Inferior parietal cortex (tissue), 1 donor: ENCODE measurements at regions not wholly inside any gene's neighbourhood (a gene's known extent, or its start where the extent isn't known, plus 50 kb on each side); places are given as distances from the start of the nearest gene placed in this dataset.
"Not testable (repeated sequence)": the region's sequence is repeated elsewhere in the genome, so short reads cannot be mapped to it uniquely, and the experiment has no call there.

ENCODE experiments used
- DNase-seq: peaks from one replicate; pipeline ENCODE4 v3.0.0-alpha.2; 2016; ENCODE audit errors: extremely low spot score

DNA sequence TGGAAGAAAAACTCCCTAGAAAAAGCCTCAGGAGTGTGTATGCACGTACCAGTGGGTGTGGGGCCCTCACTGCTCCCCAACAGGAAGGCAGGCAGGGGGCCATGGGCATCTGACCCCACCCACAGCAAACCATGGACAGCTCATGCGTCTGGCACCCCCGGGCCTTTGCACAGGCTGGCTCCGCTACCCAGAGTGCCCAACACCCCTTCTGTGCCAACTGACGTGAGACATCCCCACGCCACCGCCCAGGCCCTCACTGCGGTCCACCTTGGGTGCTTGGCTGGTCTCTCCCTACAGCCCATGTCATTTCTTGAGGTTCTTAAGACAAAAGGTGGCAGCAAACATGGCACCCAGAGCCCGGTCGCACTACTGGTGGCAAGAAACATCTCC lies 91.4 kb downstream of the NCOR2 start:
- DNase-seq = no peak

DNA sequence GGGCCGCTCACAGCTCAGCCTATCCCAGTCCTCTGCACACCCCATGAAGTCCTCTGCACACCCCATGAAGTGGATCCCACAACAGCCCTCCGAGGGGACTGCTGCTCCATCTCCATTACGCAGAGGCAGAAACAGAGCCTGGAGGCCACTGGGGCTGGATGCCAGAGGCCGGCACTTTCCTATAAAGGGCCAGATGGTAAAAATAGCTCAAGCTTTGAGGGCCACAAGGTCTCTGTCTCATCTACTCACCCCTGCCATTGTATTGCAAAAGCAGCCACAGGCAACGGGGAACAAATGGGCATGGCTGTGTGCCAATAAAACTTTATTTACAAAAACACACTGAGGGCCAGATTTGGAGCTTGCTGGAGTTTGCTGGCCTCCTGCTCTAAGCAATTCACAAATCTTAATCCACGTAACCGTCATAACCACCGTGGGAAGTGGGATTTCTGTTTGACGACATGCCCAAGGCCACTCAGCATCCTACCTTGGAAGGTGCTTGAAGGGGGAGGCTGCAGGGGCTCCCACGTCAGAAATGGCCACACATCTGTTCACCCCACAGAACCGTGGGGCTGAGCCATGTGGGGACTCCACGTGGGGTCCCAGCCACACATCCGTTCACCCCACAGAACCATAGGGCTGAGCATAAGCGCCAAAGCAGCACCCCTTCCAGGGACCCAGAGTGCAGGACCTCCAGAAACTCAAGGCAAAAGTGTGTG lies 92.0 kb downstream of the NCOR2 start:
- no peak for DNase-seq

GRCh38 chr12:124474709-124475108 lies 92.7 kb downstream of the NCOR2 start:
- DNase-seq = peak; percentile 71

GRCh38 chr12:124472690-124473279 lies 94.6 kb downstream of the NCOR2 start:
- DNase-seq = no peak

DNA sequence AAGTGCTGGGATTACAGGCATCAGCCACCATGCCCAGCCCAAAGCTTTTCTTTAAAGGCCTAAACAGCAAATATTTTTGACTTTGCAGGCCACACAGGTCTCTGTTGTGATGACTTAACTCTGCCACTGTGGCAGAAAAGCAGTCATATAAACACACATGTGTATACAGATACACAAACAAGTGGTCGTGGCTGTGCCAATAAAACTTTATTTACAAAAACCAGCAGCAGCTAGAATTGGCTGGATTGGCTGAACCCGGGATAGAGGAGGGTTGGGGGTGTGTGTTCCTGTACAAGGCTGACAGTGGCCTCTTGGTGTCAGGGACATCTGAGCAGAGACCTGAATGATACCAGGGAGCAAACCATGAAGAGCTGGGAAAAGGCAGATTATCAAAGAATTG lies 95.6 kb downstream of the NCOR2 start:
- no peak for DNase-seq

- no peak for DNase-seq
Observed at GRCh38 chr12:124470806-124471205, 96.6 kb downstream of the NCOR2 start.

- no peak for DNase-seq
Observed at GRCh38 chr12:124470139-124470538, 97.3 kb downstream of the NCOR2 start.

- no peak for DNase-seq
Observed at GRCh38 chr12:124469193-124469888, 98.1 kb downstream of the NCOR2 start.

GRCh38 chr12:124467549-124467948 lies 99.9 kb downstream of the NCOR2 start:
- DNase-seq = not testable (repeated sequence)

DNA sequence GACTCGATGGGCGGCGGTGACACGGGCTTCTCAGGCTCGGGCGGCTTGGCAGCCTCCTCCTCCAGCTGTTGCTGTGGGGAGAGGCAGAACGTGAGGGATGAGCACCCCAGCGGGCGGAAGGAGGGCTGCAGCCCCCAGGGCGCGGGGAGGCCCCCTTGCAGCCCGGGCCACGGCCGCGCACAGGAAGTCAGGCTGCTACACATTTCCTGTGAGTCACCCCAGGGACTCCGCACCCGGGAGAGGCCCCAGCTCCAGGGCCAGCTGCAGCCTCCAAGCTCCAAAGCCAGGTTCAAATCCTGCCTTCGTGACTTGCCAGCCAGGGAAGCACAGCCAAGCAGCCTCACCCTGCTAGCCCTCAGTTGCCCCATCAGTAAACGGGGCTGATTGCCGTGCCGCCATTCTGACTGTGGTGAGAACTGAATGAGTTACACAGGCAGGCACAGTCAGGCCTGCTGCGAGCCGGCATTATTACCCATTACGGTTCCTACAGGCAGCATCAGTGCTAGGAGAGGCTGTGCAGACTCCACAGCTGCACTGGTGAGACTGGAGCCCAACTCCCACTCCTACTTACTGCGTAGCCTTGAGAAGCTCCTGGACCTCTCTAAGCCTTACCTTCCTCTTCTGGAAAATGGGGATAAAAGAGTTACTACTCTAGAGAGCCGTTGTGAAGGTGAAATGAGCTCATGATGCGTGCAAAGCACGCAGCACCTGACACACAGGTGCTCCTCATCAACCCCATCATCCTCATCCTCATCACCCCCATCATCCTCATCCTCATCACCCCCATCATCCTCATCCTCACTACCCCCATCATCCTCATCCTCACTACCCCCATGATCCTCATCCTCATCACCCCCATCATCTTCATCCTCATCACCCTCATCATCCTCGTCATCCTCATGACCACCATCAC lies 100.9 kb downstream of the NCOR2 start:
- DNase-seq = no peak

DNA sequence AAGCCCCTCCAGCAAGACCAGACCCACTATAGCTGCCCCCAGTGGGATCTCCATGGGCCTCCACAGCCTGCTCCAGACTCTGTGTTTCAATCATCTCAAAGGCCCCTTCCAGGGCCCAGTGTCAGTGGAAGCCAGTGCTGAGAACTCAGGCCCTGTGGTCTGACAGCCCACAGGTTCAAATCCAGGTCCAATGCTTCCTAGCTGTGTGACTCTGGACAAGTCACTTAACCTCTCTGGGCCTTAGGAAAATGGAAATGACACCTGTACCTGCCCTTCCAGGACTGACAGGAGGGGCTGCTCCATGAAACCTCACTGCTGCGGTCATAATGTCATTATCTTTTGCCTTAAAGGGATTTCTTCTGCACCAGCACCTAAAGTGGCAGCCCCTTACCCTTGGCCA lies 101.9 kb downstream of the NCOR2 start:
- DNase-seq = no peak

- no peak for DNase-seq
Observed at GRCh38 chr12:124464830-124465229, 102.6 kb downstream of the NCOR2 start.

- DNase-seq = no peak
Observed at GRCh38 chr12:124464062-124464461, 103.3 kb downstream of the NCOR2 start.

DNA sequence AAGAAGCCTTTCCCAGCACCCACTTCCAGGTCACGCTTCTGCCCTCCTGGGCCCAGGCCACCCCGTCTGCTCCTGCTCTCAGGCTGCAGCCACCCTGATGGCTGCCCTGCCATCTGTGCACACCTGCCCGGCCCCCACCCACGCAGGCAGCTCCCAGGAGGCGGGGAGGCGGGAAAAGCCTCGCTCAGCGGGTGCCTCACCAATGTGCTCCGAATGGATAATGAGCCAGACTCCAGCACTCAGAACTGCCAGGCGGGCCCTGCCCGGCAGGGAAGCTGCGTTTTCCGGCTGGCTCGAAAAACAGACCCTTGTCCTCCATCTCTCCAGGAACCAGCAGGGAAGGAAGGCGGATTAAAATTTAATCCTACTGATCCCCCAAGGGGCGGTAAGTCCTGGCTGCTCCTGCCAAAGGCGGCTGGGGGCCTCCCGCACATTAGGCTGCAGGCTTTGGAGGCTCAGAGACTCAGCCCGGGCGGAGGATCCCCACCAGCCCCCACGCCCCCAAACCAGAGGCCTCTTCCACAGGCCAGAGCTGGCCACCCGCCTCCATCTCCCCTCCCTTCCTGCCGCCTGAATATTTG lies 104.0 kb downstream of the NCOR2 start:
- DNase-seq = no peak

- DNase-seq = no peak
Observed at GRCh38 chr12:124462750-124463149, 104.7 kb downstream of the NCOR2 start.

- no peak for DNase-seq
Observed at GRCh38 chr12:124461851-124462623, 105.4 kb downstream of the NCOR2 start.

DNA sequence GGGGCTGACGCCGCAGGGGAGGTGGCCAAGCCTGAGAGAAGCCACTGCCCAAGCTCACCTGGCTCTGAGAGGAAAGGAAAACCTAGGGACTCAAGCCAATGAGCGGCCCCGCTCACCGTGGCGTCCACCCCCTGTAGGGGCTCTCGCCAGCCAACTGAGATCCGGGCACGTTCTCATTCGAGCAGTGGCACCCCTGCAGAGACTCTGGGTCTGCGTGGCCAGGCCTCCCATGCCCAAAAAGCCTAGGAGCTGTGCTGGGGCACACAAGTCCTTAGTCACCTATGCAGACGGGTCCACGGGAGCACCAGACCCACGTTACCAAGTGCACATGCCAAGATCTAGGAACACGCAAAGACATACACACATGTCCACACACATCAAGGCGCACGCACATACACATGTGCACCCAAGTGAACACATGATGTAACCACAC lies 106.2 kb downstream of the NCOR2 start:
- DNase-seq = no peak

DNA sequence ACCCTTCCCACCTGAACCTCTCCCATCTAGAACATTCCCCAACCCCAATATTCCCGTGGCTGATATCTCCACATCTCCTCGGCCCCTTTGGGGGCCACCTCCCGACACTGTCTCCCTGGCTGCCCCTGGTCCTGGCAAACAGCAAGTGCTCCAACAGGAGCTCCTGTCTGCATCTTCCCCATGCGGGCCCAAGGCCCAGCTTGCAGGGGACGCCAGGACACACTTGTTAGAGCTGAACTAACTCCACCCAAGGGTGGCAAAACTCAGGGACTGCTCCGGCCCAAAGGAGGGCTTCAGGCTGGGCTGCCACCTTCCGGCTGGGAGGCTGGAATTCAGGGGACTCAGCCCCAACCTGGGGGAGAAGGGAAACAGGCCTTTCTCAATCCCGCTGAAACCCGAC lies 106.6 kb downstream of the NCOR2 start:
- DNase-seq = no peak

GRCh38 chr12:124459852-124460645 lies 107.4 kb downstream of the NCOR2 start:
- DNase-seq = no peak
